GM12878 (cell line): ENCODE measurements at regions not wholly inside any gene's neighbourhood (a gene's known extent, or its start where the extent isn't known, plus 50 kb on each side); places are given as distances from the start of the nearest gene placed in this dataset.

Experiments
- BCLAF1 ChIP-seq: fragments of 450-650 bp; IDR thresholded peaks from 2 replicates; pipeline ENCODE4 v1.6.1; 2017; ENCODE audit warnings: antibody characterized with exemption, mild to moderate bottlenecking, moderate library complexity
- CHD4 ChIP-seq: fragments of 200-600 bp; sonication (generic); IDR thresholded peaks from 2 replicates; pipeline ENCODE4 v1.6.1; 2016; ENCODE audit warnings: mild to moderate bottlenecking
- FOXM1 ChIP-seq: IDR thresholded peaks from 2 replicates; pipeline ENCODE4 v1.6.1; 2012; ENCODE audit warnings: low read depth, mild to moderate bottlenecking, inconsistent platforms, low read length, moderate library complexity
- NFYB ChIP-seq: IDR thresholded peaks from 2 replicates; pipeline ENCODE4 v1.6.1; 2011; ENCODE audit warnings: low read depth, mild to moderate bottlenecking, low read length, improper control_type of control experiment, moderate library complexity; ENCODE audit not compliant: insufficient read depth
- PML ChIP-seq: IDR thresholded peaks from 2 replicates; pipeline ENCODE4 v1.6.1; 2012; ENCODE audit warnings: low read length, inconsistent platforms
- YY1 ChIP-seq: IDR thresholded peaks from 2 replicates; pipeline ENCODE4 v1.6.1; 2011; ENCODE audit warnings: low read depth, mild to moderate bottlenecking, low read length
- ZNF592 ChIP-seq: fragments of 450-650 bp; IDR thresholded peaks from 2 replicates; pipeline ENCODE4 v1.6.1; 2017; ENCODE audit warnings: mild to moderate bottlenecking, moderate library complexity
- ZSCAN29 ChIP-seq: fragments of 450-650 bp; IDR thresholded peaks from 2 replicates; pipeline ENCODE4 v1.6.1; 2017; ENCODE audit warnings: mild to moderate bottlenecking, moderate library complexity
- TF ChIP-seq, protein P1 (sequence below): IDR thresholded peaks from 2 replicates; pipeline ENCODE4 v1.6.1; 2012; ENCODE audit warnings: low read depth, low read length, improper control_type of control experiment

GRCh38 chrX:148416931-148417330 lies 83.5 kb upstream of the AFF2 start (continued):
- TF ChIP-seq ZNF592 = no peak
- TF ChIP-seq BCLAF1 = no peak
- TF ChIP-seq, protein P1, sequence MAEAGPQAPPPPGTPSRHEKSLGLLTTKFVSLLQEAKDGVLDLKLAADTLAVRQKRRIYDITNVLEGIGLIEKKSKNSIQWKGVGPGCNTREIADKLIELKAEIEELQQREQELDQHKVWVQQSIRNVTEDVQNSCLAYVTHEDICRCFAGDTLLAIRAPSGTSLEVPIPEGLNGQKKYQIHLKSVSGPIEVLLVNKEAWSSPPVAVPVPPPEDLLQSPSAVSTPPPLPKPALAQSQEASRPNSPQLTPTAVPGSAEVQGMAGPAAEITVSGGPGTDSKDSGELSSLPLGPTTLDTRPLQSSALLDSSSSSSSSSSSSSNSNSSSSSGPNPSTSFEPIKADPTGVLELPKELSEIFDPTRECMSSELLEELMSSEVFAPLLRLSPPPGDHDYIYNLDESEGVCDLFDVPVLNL = no peak
- TF ChIP-seq ZSCAN29 = no peak
- TF ChIP-seq NFYB = no peak
- no peak for TF ChIP-seq CHD4
- no peak for TF ChIP-seq YY1
- no peak for TF ChIP-seq FOXM1
- TF ChIP-seq PML = no peak
